GM12878 (cell line): ENCODE measurements at regions not wholly inside any gene's neighbourhood (a gene's known extent, or its start where the extent isn't known, plus 50 kb on each side); places are given as distances from the start of the nearest gene placed in this dataset.

Source experiments
- ATF7 ChIP-seq: fragments of 450-650 bp; IDR thresholded peaks from 2 replicates; pipeline ENCODE4 v1.6.1; 2016; ENCODE audit warnings: low read depth, mild to moderate bottlenecking
- BMI1 ChIP-seq: fragments of 450-650 bp; IDR thresholded peaks from 2 replicates; pipeline ENCODE4 v1.6.1; 2016; ENCODE audit warnings: mild to moderate bottlenecking, moderate library complexity, borderline replicate concordance
- DPF2 ChIP-seq: fragments of 450-650 bp; IDR thresholded peaks from 2 replicates; pipeline ENCODE4 v1.6.1; 2017; ENCODE audit warnings: mild to moderate bottlenecking
- E2F4 ChIP-seq: IDR thresholded peaks from 2 replicates; pipeline ENCODE4 v1.6.1; 2012; ENCODE audit warnings: low read depth, low read length, improper control_type of control experiment
- ETV6 ChIP-seq, 2 experiments: fragments of 450-650 bp in 1 of 2; IDR thresholded peaks in 1 of 2; conservative IDR thresholded peaks in 1 of 2; 2 replicates each; pipeline ENCODE4 v1.6.1; 2014; ENCODE audit warnings: antibody characterized with exemption in 1 of 2, borderline replicate concordance in 1 of 2, low read depth in 1 of 2, mild to moderate bottlenecking in 1 of 2, moderate library complexity in 1 of 2
- HDAC2 ChIP-seq: fragments of 200-600 bp; sonication (generic); IDR thresholded peaks from 2 replicates; pipeline ENCODE4 v1.6.1; 2017
- HDAC6 ChIP-seq: fragments of 200-600 bp; sonication (generic); IDR thresholded peaks from one replicate; pipeline ENCODE4 v1.8.0; 2017; ENCODE audit warnings: antibody characterized with exemption; ENCODE audit not compliant: unreplicated experiment
- IRF5 ChIP-seq: fragments of 450-650 bp; IDR thresholded peaks from 2 replicates; pipeline ENCODE4 v1.6.1; 2017; ENCODE audit warnings: borderline replicate concordance
- KLF5 ChIP-seq: fragments of 450-650 bp; IDR thresholded peaks from 2 replicates; pipeline ENCODE4 v1.6.1; 2014; ENCODE audit warnings: mild to moderate bottlenecking; ENCODE audit not compliant: partially characterized antibody
- MAX ChIP-seq: IDR thresholded peaks from 2 replicates; pipeline ENCODE4 v1.6.1; 2012; ENCODE audit warnings: low read depth, low read length, improper control_type of control experiment
- MEF2A ChIP-seq: IDR thresholded peaks from 2 replicates; pipeline ENCODE4 v1.6.1; 2011; ENCODE audit warnings: low read depth, mild to moderate bottlenecking, low read length, moderate library complexity; ENCODE audit not compliant: insufficient read depth
- MXI1 ChIP-seq: fragments of 150-350 bp; IDR thresholded peaks from 2 replicates; pipeline ENCODE4 v1.6.1; 2011; ENCODE audit warnings: low read depth, mild to moderate bottlenecking, inconsistent platforms, low read length, improper control_type of control experiment
- NFYA ChIP-seq: IDR thresholded peaks from 2 replicates; pipeline ENCODE4 v1.6.1; 2011; ENCODE audit warnings: low read depth, mild to moderate bottlenecking, low read length, improper control_type of control experiment, borderline replicate concordance
- NRF1 ChIP-seq: conservative IDR thresholded peaks from 2 replicates; pipeline ENCODE4 v1.6.1; 2011; ENCODE audit warnings: mild to moderate bottlenecking, low read depth, low read length, improper control_type of control experiment
- PAX5 ChIP-seq: IDR thresholded peaks from 2 replicates; pipeline ENCODE4 v1.6.1; 2011; ENCODE audit warnings: low read depth, low read length, borderline replicate concordance
- POU2F2 ChIP-seq: IDR thresholded peaks from 3 replicates; pipeline ENCODE4 v1.6.1; 2011; ENCODE audit warnings: low read depth, mild to moderate bottlenecking, low read length, borderline replicate concordance
- RAD51 ChIP-seq: fragments of 450-650 bp; IDR thresholded peaks from 2 replicates; pipeline ENCODE4 v1.6.1; 2016; ENCODE audit warnings: moderate library complexity, mild to moderate bottlenecking, inconsistent platforms
- RFX5 ChIP-seq: IDR thresholded peaks from 2 replicates; pipeline ENCODE4 v1.6.1; 2011; ENCODE audit warnings: low read depth, low read length, improper control_type of control experiment
- RUNX3 ChIP-seq: IDR thresholded peaks from 2 replicates; pipeline ENCODE4 v1.6.1; 2012; ENCODE audit warnings: low read length, inconsistent platforms
- SIN3A ChIP-seq: IDR thresholded peaks from 2 replicates; pipeline ENCODE4 v1.6.1; 2012; ENCODE audit warnings: low read depth, low read length, improper control_type of control experiment
- SIX5 ChIP-seq: IDR thresholded peaks from 2 replicates; pipeline ENCODE4 v1.6.1; 2011; ENCODE audit warnings: mild to moderate bottlenecking, low read depth, low read length, moderate library complexity; ENCODE audit not compliant: severe bottlenecking
- SMAD5 ChIP-seq: IDR thresholded peaks from 2 replicates; pipeline ENCODE4 v1.6.1; 2016; ENCODE audit warnings: antibody characterized with exemption, low read depth
- STAT1 ChIP-seq: fragments of 450-650 bp; conservative IDR thresholded peaks from 2 replicates; pipeline ENCODE4 v1.6.1; 2014; ENCODE audit warnings: antibody characterized with exemption, mild to moderate bottlenecking
- USF2 ChIP-seq: IDR thresholded peaks from 2 replicates; pipeline ENCODE4 v1.6.1; 2011; ENCODE audit warnings: low read depth, low read length, improper control_type of control experiment, borderline replicate concordance
- ZBTB4 ChIP-seq: fragments of 450-650 bp; formaldehyde crosslinking; IDR thresholded peaks from 2 replicates; pipeline ENCODE4 v1.4.0; 2022; ENCODE audit warnings: mild to moderate bottlenecking, moderate library complexity
- ZSCAN29 ChIP-seq: fragments of 450-650 bp; IDR thresholded peaks from 2 replicates; pipeline ENCODE4 v1.6.1; 2017; ENCODE audit warnings: mild to moderate bottlenecking, moderate library complexity

GRCh38 chr5:87195104-87195591 is 72.5 kb upstream of the RASA1 start (continued):
- TF ChIP-seq ZBTB4 (CRISPR knock-in tag) (no peak), HDAC6 (no peak), PAX5 (no peak), RAD51 (no peak), SMAD5 (no peak), ZSCAN29 (no peak), NRF1 (no peak), MEF2A (peak; percentile 81), STAT1 (no peak), ETV6 (conservative IDR thresholded peaks at IDR 0.05 in 1 of 2, IDR thresholded peaks at IDR 0.05 in 1 of 2; ENCODE audit: borderline replicate concordance in 1 of 2, low read depth in 1 of 2) (no peak), DPF2 (peak; percentile 16; the same call in 1 of the 2 replicates), MAX (no peak), HDAC2 (no peak), POU2F2 (no peak), RFX5 (no peak), MXI1 (no peak), NFYA (no peak), BMI1 (no peak), SIN3A (no peak), E2F4 (no peak), USF2 (no peak), KLF5 (no peak), RUNX3 (peak; percentile 41), ATF7 (no peak; the same call in 1 of the 2 replicates), IRF5 (no peak), SIX5 (no peak)
